Activated B cell treated with CpG ODN at 0.5 μM for 24 hours (primary cell): ENCODE measurements at regions not wholly inside any gene's neighbourhood (a gene's known extent, or its start where the extent isn't known, plus 50 kb on each side); places are given as distances from the start of the nearest gene placed in this dataset.

ENCODE experiments used
- ATAC-seq: fragments of 200-7000 bp; cut with Tn5 transposase; one replicate; pipeline ENCODE4 v1.10.0; 2021; ENCODE audit warnings: low read depth, mild to moderate bottlenecking, moderate library complexity
- CTCF ChIA-PET: fragments of 350-600 bp; sonication (Branson Sonifier 250); formaldehyde crosslinking; loops from one replicate; lab custom pipeline; 2021; ENCODE audit warnings: antibody characterized with exemption; lab: Charles Lee
- POLR2A ChIA-PET: fragments of 350-600 bp; sonication (Branson Sonifier 250); formaldehyde crosslinking; loops from one replicate; lab custom pipeline; 2021; ENCODE audit warnings: antibody characterized with exemption; lab: Charles Lee
- DNase-seq: peaks from one replicate; pipeline ENCODE4 v3.0.0; 2022
- H3K27ac Mint-ChIP-seq: one replicate; pipeline ENCODE4 v1.8.0; 2020; ENCODE audit warnings: mixed read lengths
- H3K27me3 Mint-ChIP-seq: one replicate; pipeline ENCODE4 v1.8.0; 2021; ENCODE audit warnings: mixed read lengths
- H3K36me3 Mint-ChIP-seq: one replicate; pipeline ENCODE4 v1.8.0; 2021; ENCODE audit warnings: low read depth, mixed read lengths
- H3K4me1 Mint-ChIP-seq: one replicate; pipeline ENCODE4 v1.8.0; 2021; ENCODE audit warnings: mixed read lengths
- H3K4me3 Mint-ChIP-seq: one replicate; pipeline ENCODE4 v1.8.0; 2020; ENCODE audit warnings: mild to moderate bottlenecking, mixed read lengths
- H3K9me3 Mint-ChIP-seq: one replicate; pipeline ENCODE4 v1.8.0; 2020; ENCODE audit warnings: mixed read lengths
- intact Hi-C: fragments of 100-400 bp; cut with micrococcal nuclease; formaldehyde crosslinking; loops from one replicate; pipeline ENCODE4 v1.15.1; 2024
- TF ChIP-seq, protein P1 (sequence below): fragments of 200-600 bp; IDR thresholded peaks from one replicate; pipeline ENCODE4 v1.8.0; 2022; ENCODE audit warnings: antibody characterized with exemption, mild to moderate bottlenecking

DNA sequence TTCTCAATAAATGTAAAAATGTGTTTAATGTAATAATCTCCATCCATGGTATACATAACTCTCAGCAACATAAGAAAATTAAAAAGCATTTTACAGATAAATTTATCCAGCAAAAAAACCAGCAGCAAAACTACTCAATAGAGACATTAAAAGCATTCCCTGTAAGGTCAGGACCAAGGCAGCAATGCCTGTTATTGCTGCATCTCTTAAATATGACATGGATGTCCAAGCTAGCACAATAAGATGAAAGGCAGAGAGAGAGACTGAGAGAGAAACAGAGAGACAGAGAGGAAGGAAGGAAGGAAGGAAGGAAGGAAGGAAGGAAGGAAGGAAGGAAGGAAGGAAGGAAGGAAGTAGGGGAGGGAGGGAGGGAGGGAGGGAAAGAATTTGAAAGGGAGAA is 289.0 kb upstream of the PAPPA start:
- TF ChIP-seq, protein P1, sequence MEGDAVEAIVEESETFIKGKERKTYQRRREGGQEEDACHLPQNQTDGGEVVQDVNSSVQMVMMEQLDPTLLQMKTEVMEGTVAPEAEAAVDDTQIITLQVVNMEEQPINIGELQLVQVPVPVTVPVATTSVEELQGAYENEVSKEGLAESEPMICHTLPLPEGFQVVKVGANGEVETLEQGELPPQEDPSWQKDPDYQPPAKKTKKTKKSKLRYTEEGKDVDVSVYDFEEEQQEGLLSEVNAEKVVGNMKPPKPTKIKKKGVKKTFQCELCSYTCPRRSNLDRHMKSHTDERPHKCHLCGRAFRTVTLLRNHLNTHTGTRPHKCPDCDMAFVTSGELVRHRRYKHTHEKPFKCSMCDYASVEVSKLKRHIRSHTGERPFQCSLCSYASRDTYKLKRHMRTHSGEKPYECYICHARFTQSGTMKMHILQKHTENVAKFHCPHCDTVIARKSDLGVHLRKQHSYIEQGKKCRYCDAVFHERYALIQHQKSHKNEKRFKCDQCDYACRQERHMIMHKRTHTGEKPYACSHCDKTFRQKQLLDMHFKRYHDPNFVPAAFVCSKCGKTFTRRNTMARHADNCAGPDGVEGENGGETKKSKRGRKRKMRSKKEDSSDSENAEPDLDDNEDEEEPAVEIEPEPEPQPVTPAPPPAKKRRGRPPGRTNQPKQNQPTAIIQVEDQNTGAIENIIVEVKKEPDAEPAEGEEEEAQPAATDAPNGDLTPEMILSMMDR, result no peak
- Mint-ChIP-seq H3K4me1 (no peaks in the 10 kb centered on the region), H3K27me3 (peaks cover 5% of the 10 kb centered on the region), H3K4me3 (no peak overlapping the region), H3K9me3 (peaks cover 3% of the 10 kb centered on the region), H3K27ac (no peak overlapping the region), H3K36me3 (no peaks in the 10 kb centered on the region)
- ChIA-PET POLR2A (no interaction called here), CTCF (no interaction called here)
- intact Hi-C loops, result no loop called here
- DNase-seq, result no peak
- ATAC-seq, result no peak

DNA sequence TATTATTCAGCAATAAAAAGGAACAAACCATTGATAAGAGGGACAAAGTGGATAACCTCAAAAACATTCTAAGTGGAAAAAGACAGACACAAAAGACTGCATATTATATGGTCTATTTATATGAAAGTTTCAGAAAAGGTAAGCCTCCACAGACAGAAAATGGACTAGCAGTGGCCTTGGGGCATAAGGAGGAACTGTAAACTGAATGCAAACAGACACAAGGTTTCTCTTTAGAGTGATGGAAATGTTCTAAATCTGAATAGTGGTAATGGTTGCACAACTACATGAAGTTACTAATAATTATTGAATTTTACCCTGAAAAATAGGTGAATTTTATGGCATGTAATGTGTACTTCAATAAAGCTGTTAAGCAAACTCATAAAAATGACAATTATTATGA is 286.3 kb upstream of the PAPPA start:
- Mint-ChIP-seq H3K4me1 (no peaks in the 10 kb centered on the region), H3K9me3 (peaks cover 3% of the 10 kb centered on the region), H3K27me3 (no peaks in the 10 kb centered on the region), H3K36me3 (no peaks in the 10 kb centered on the region), H3K27ac (no peak overlapping the region), H3K4me3 (no peak overlapping the region)
- TF ChIP-seq, protein P1, result no peak
- CTCF ChIA-PET, result no interaction called here
- POLR2A ChIA-PET, result no interaction called here
- intact Hi-C loops, result no loop called here
- DNase-seq (no peak), ATAC-seq (no peak)

DNA sequence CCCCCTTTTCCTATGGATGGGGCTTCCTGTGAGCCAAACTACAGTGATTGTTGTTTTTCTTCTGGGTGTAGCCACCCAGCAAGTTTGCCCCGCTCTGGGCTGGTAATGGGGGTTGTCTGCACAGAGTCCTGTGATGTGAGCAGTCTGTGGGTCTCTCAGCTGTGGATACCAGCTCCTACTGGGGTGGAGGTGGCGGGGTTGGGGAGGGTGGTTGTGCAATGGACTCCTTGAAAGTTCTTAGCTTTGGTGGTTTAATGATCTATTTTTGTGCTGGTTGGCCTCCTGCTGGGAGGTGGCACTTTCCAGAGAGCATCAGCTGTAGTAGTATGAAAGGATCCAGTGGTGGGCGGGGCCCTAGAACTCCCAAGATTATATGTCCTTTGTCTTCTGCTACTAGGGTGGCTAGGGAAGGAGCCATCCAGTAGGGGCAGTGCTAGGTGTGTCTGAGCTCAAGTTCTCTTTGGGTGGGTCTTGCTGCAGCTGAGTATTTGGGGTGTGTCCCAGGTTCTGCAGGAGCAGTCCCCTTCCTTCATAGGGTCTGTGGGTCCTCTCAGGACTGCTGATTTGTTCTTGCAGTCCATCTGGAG is 275.6 kb upstream of the PAPPA start:
- Mint-ChIP-seq H3K9me3 (peaks cover 3% of the 10 kb centered on the region), H3K27me3 (no peaks in the 10 kb centered on the region), H3K4me3 (no peak overlapping the region), H3K27ac (no peak overlapping the region), H3K36me3 (no peaks in the 10 kb centered on the region), H3K4me1 (no peaks in the 10 kb centered on the region)
- no peak for ATAC-seq
- CTCF ChIA-PET, result no interaction called here
- POLR2A ChIA-PET, result no interaction called here
- intact Hi-C loops, result no loop called here
- no peak for DNase-seq
- TF ChIP-seq, protein P1, result no peak

DNA sequence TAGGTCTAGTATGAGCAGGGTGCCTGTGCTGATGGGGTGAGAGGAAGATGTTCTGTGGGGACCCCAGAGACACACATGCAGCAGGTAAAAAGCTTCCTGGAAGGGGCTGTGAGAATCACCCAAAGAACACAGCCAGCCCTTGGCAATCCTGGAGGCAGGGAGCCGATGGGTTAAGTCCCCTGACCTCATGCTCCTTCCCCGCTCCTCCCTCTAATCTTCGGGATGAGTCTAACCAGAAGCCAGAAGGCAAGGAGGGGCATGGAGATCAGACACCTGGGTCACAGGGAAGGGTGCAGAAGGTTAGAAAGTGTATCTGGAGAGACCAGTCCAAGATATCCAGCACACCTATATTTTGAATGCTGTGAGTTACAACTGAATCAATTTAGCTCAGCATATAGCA is 274.1 kb upstream of the PAPPA start:
- TF ChIP-seq, protein P1, result no peak
- no peak for DNase-seq
- H3K4me3 Mint-ChIP-seq, result no peak overlapping the region
- ChIA-PET POLR2A (no interaction called here), CTCF (no interaction called here)
- intact Hi-C loops, result no loop called here
- no peaks in the 10 kb centered on the region for H3K36me3 Mint-ChIP-seq
- H3K4me1 Mint-ChIP-seq, result no peaks in the 10 kb centered on the region
- ATAC-seq, result no peak
- no peaks in the 10 kb centered on the region for H3K27me3 Mint-ChIP-seq
- H3K27ac Mint-ChIP-seq, result no peak overlapping the region
- peaks cover 3% of the 10 kb centered on the region for H3K9me3 Mint-ChIP-seq

DNA sequence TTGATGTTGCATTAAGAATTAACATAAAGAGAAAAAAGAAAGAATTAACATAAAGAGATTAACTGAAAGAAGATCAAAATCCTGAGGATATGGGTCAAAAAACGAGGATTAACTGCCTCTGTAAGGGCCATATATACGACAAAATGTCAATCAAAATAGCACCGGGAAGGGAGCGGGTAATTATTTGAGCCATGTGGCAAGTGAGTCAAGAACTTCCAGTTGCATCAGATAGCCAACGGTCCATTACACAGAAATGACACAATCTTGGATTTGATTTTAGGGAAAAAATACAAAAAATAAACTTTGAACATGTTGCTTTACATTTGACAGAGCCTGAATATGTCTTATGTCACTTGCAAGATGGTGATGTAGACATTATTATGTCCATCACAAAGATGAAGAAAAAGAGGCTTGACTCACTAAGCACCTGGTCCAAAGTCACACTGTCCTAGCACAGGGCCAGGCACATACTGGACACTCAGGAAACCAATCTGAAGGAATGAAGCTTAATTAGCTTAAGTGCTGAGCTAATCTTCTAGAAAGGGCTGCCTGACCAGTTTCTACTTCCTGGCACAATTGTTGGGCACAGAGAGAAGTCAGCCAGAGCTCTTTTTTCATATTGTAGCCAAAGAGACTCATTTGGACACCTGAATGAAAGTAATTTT is 273.2 kb upstream of the PAPPA start:
- CTCF ChIA-PET, result no interaction called here

More for the DNA sequence above, 273.2 kb upstream of the PAPPA start:
- ATAC-seq (no peak), DNase-seq (no peak)
- no peak overlapping the region for H3K4me3 Mint-ChIP-seq
- H3K9me3 Mint-ChIP-seq, result peaks cover 3% of the 10 kb centered on the region
- TF ChIP-seq, protein P1, result no peak
- H3K27ac Mint-ChIP-seq, result no peak overlapping the region
- H3K27me3 Mint-ChIP-seq, result no peaks in the 10 kb centered on the region
- no peaks in the 10 kb centered on the region for H3K4me1 Mint-ChIP-seq
- intact Hi-C loops, result no loop called here
- H3K36me3 Mint-ChIP-seq, result no peaks in the 10 kb centered on the region
- POLR2A ChIA-PET, result no interaction called here
